T1000 (cell line): ENCODE measurements at regions not wholly inside any gene's neighbourhood (a gene's known extent, or its start where the extent isn't known, plus 50 kb on each side); places are given as distances from the start of the nearest gene placed in this dataset.
"Not testable (repeated sequence)": the region's sequence is repeated elsewhere in the genome, so short reads cannot be mapped to it uniquely, and the experiment has no call there.

Source experiments
- DNase-seq: peaks from one replicate; lab custom pipeline; 2025; ENCODE audit warnings: mixed read lengths; lab: John Stamatoyannopoulos, UW

GRCh38 chr2:56806924-56807323, 623.1 kb downstream of the CCDC85A start:
- no peak for DNase-seq

- DNase-seq, result no peak
Observed at GRCh38 chr2:56807861-56808260, 624.1 kb downstream of the CCDC85A start.

GRCh38 chr2:56811401-56811800, 627.6 kb downstream of the CCDC85A start:
- DNase-seq, result no peak

GRCh38 chr2:56812432-56812831, 628.6 kb downstream of the CCDC85A start:
- DNase-seq, result no peak

- no peak for DNase-seq
Observed at GRCh38 chr2:56813490-56813889, 629.7 kb downstream of the CCDC85A start.

- no peak for DNase-seq
Observed at GRCh38 chr2:56816666-56817065, 632.9 kb downstream of the CCDC85A start.

- no peak for DNase-seq
Observed at GRCh38 chr2:56831780-56832179, 648.0 kb downstream of the CCDC85A start.

GRCh38 chr2:56834686-56835085, 650.9 kb downstream of the CCDC85A start:
- DNase-seq, result no peak

- DNase-seq, result not testable (repeated sequence)
Observed at GRCh38 chr2:56840009-56840408, 656.2 kb downstream of the CCDC85A start.

- DNase-seq, result no peak
Observed at GRCh38 chr2:56860991-56861390, 677.2 kb downstream of the CCDC85A start.

GRCh38 chr2:56871644-56872043, 687.9 kb downstream of the CCDC85A start:
- DNase-seq, result no peak

GRCh38 chr2:56874717-56875116, 690.9 kb downstream of the CCDC85A start:
- DNase-seq, result no peak

- DNase-seq, result no peak
Observed at GRCh38 chr2:56889738-56890137, 705.9 kb downstream of the CCDC85A start.

- DNase-seq, result no peak
Observed at GRCh38 chr2:56892382-56892781, 708.6 kb downstream of the CCDC85A start.

GRCh38 chr2:56898986-56899385, 715.2 kb downstream of the CCDC85A start:
- no peak for DNase-seq

- no peak for DNase-seq
Observed at GRCh38 chr2:56912490-56912889, 728.7 kb downstream of the CCDC85A start.

- DNase-seq, result no peak
Observed at GRCh38 chr2:56918790-56919189, 735.0 kb downstream of the CCDC85A start.

GRCh38 chr2:56933976-56934375, 750.2 kb downstream of the CCDC85A start:
- no peak for DNase-seq

GRCh38 chr2:56934866-56935265, 751.1 kb downstream of the CCDC85A start:
- DNase-seq, result no peak

GRCh38 chr2:56940054-56940453, 756.3 kb downstream of the CCDC85A start:
- DNase-seq, result no peak

GRCh38 chr2:56952871-56953270, 769.1 kb downstream of the CCDC85A start:
- DNase-seq, result no peak

GRCh38 chr2:56960581-56960980, 776.8 kb downstream of the CCDC85A start:
- no peak for DNase-seq

GRCh38 chr2:56962673-56963072, 778.9 kb downstream of the CCDC85A start:
- no peak for DNase-seq

GRCh38 chr2:56969513-56969912, 785.7 kb downstream of the CCDC85A start:
- no peak for DNase-seq

GRCh38 chr2:56971383-56971974, 787.7 kb downstream of the CCDC85A start:
- no peak for DNase-seq
